DOHH2 (cell line): ENCODE measurements at regions not wholly inside any gene's neighbourhood (a gene's known extent, or its start where the extent isn't known, plus 50 kb on each side); places are given as distances from the start of the nearest gene placed in this dataset.

Experiments
- H3F3A ChIP-seq: fragments of 200-600 bp; sonication (generic), shearing (Covaris generic); 2 replicates; pipeline ENCODE4 v1.6.0; 2016; ENCODE audit warnings: antibody characterized with exemption, mild to moderate bottlenecking; ENCODE audit not compliant: control insufficient read depth, insufficient read depth
- H3K27ac ChIP-seq: fragments of 200-600 bp; sonication (generic); 2 replicates; pipeline ENCODE4 v1.5.1; 2014; ENCODE audit warnings: low read depth, mild to moderate bottlenecking, low read length, moderate library complexity
- H3K27me3 ChIP-seq: fragments of 200-600 bp; sonication (generic); 2 replicates; pipeline ENCODE4 v1.6.1; 2014; ENCODE audit warnings: mild to moderate bottlenecking, low read length, mixed read lengths; ENCODE audit not compliant: control insufficient read depth
- H3K36me3 ChIP-seq: fragments of 200-600 bp; sonication (generic); 2 replicates; pipeline ENCODE4 v1.6.1; 2014; ENCODE audit warnings: mild to moderate bottlenecking, low read length, moderate library complexity, mixed read lengths; ENCODE audit not compliant: control insufficient read depth
- H3K4me1 ChIP-seq: fragments of 200-600 bp; sonication (generic); 2 replicates; pipeline ENCODE4 v1.6.1; 2014; ENCODE audit warnings: mild to moderate bottlenecking, low read length, mixed read lengths; ENCODE audit not compliant: control insufficient read depth
- H3K4me2 ChIP-seq: fragments of 200-600 bp; sonication (generic); 2 replicates; pipeline ENCODE4 v1.6.0; 2014; ENCODE audit warnings: mild to moderate bottlenecking, low read length, moderate library complexity
- H3K4me3 ChIP-seq: fragments of 200-600 bp; sonication (generic); 2 replicates; pipeline ENCODE4 v1.5.1; 2014; ENCODE audit warnings: mild to moderate bottlenecking, low read length, mixed read lengths
- H3K79me2 ChIP-seq: fragments of 200-600 bp; sonication (generic); 2 replicates; pipeline ENCODE4 v1.6.1; 2014; ENCODE audit warnings: mild to moderate bottlenecking, low read length, mixed read lengths; ENCODE audit not compliant: control insufficient read depth
- H3K9me2 ChIP-seq: fragments of 200-600 bp; sonication (generic); replicated peaks from 2 replicates; pipeline ENCODE4 v1.6.1; 2014; ENCODE audit warnings: mild to moderate bottlenecking, low read length, mixed read lengths; ENCODE audit not compliant: control insufficient read depth
- H3K9me3 ChIP-seq: fragments of 200-600 bp; sonication (generic); 2 replicates; pipeline ENCODE4 v1.6.1; 2014; ENCODE audit warnings: antibody characterized with exemption, low read length, mixed read lengths; ENCODE audit not compliant: control insufficient read depth, insufficient read depth
- H4K20me1 ChIP-seq: fragments of 200-600 bp; sonication (generic); 2 replicates; pipeline ENCODE4 v1.6.0; 2014; ENCODE audit warnings: low read depth, mild to moderate bottlenecking, antibody characterized with exemption, low read length, moderate library complexity; ENCODE audit not compliant: control insufficient read depth, insufficient read depth
- EZH2phosphoT487 ChIP-seq: fragments of 200-600 bp; sonication (generic); IDR thresholded peaks from 2 replicates; pipeline ENCODE4 v1.6.1; 2017; ENCODE audit warnings: borderline replicate concordance, mild to moderate bottlenecking, antibody characterized with exemption, low read length, moderate library complexity, mixed read lengths
- TF ChIP-seq, protein P1 (sequence below): fragments of 200-600 bp; sonication (generic); IDR thresholded peaks from one replicate; pipeline ENCODE4 v1.5.1; 2014; ENCODE audit warnings: antibody characterized with exemption, mild to moderate bottlenecking, low read depth, low read length; ENCODE audit not compliant: poor library complexity, severe bottlenecking

GRCh38 chr9:12448246-12448645 lies 244.9 kb upstream of the TYRP1 start:
- no peak overlapping the region for H3K4me2 ChIP-seq
- no peaks in the 10 kb centered on the region for H3K9me3 ChIP-seq
- H3K9me2 ChIP-seq = no peaks in the 10 kb centered on the region
- H3K27me3 ChIP-seq = no peaks in the 10 kb centered on the region
- H3K4me1 ChIP-seq = no peaks in the 10 kb centered on the region
- H3K36me3 ChIP-seq = no peaks in the 10 kb centered on the region
- H3K79me2 ChIP-seq = no peaks in the 10 kb centered on the region
- no peaks in the 10 kb centered on the region for H3F3A ChIP-seq
- no peaks in the 10 kb centered on the region for H4K20me1 ChIP-seq
- no peak overlapping the region for H3K4me3 ChIP-seq
- H3K27ac ChIP-seq = no peak overlapping the region
- TF ChIP-seq, protein P1, sequence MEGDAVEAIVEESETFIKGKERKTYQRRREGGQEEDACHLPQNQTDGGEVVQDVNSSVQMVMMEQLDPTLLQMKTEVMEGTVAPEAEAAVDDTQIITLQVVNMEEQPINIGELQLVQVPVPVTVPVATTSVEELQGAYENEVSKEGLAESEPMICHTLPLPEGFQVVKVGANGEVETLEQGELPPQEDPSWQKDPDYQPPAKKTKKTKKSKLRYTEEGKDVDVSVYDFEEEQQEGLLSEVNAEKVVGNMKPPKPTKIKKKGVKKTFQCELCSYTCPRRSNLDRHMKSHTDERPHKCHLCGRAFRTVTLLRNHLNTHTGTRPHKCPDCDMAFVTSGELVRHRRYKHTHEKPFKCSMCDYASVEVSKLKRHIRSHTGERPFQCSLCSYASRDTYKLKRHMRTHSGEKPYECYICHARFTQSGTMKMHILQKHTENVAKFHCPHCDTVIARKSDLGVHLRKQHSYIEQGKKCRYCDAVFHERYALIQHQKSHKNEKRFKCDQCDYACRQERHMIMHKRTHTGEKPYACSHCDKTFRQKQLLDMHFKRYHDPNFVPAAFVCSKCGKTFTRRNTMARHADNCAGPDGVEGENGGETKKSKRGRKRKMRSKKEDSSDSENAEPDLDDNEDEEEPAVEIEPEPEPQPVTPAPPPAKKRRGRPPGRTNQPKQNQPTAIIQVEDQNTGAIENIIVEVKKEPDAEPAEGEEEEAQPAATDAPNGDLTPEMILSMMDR = no peak
- no peak for TF ChIP-seq EZH2phosphoT487

- Histone ChIP-seq H3K27ac (no peak overlapping the region), H3K4me3 (no peak overlapping the region)
These were observed 235.9 kb upstream of the TYRP1 start for GRCh38 chr9:12457237-12457636.

DNA sequence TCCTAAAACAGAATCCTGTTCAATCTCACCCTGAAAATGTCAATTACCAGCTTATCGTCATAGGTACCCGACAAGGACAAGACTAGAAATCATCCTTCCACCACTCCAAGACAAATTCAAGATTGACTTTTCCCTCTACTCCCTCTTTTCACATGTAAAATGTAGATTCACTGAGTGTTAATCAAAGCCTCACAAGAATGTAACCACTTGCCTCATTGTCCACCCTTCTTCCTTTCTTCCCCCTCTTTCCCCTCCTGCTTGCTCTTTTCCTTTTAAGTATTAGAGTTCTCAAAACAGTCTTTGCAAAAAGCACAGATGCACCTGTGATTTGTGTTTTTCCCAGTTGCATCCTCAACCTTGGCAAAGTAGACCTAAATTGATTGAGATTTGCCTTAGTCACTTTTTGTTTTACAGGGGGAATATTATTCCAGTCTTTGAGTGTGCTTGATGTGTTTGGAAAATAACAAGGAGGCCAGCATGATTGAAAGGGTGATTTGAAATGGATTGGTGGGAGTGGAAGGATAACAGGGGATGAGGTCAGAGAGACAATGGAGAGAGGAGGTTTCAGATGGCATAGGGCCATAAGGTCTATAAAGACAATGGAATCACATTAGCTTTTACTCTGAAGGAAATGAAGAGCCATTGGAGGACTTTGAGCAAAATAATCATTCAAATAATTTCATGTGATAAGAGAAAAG lies 231.3 kb upstream of the TYRP1 start:
- Histone ChIP-seq H3K27me3 (no peaks in the 10 kb centered on the region), H3K36me3 (no peaks in the 10 kb centered on the region), H3K4me3 (no peak overlapping the region), H3F3A (no peaks in the 10 kb centered on the region), H3K79me2 (no peaks in the 10 kb centered on the region), H3K9me3 (no peaks in the 10 kb centered on the region), H3K9me2 (no peaks in the 10 kb centered on the region), H3K27ac (no peak overlapping the region), H3K4me1 (no peaks in the 10 kb centered on the region), H3K4me2 (no peak overlapping the region), H4K20me1 (no peaks in the 10 kb centered on the region)
- no peak for TF ChIP-seq EZH2phosphoT487
- TF ChIP-seq, protein P1 = no peak

More at GRCh38 chr9:12457237-12457636, 235.9 kb upstream of the TYRP1 start:
- TF ChIP-seq EZH2phosphoT487 = no peak
- TF ChIP-seq, protein P1 = no peak
- no peaks in the 10 kb centered on the region for H3K79me2 ChIP-seq
- H3K4me1 ChIP-seq = no peaks in the 10 kb centered on the region
- H3K9me3 ChIP-seq = no peaks in the 10 kb centered on the region
- H3K36me3 ChIP-seq = no peaks in the 10 kb centered on the region
- H4K20me1 ChIP-seq = no peaks in the 10 kb centered on the region
- H3K4me2 ChIP-seq = no peak overlapping the region
- no peaks in the 10 kb centered on the region for H3K27me3 ChIP-seq
- H3F3A ChIP-seq = no peaks in the 10 kb centered on the region
- H3K9me2 ChIP-seq = no peaks in the 10 kb centered on the region
